ENCODE measurements at regions not wholly inside any gene's neighbourhood (a gene's known extent, or its start where the extent isn't known, plus 50 kb on each side); places are given as distances from the start of the nearest gene placed in this dataset.

DNA sequence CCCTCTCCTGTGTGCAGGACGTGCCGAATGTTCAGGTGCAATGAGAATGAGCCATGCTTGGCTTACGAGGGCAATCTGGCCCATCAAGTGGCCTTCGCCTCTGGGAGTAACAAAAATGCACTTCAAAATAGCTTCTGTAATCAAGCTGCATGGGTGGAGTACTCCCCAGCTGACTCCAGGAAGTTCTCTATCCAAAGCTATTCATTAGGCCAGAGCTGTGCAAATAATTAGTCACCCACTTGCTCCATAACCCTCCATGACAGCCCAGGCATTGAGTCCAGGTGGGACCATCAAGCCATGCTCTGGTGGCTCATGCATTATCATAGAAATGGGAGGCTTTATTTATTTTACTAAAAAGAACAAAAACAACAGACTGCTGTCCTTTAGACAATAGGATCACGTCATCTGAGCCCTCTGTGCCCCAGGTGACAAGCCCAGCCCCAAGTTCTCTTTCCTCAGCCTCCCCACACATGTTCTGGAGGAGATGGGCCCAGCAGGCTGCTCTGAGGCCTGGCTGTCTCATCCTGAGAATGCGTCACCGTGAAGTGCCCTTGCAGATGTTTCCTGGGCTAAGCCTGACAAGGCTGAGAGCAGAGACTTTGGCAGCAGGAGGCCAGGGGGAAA, 244.7 kb downstream of the ETS1 start:
- Mint-ChIP-seq H3K9me3 (peaks cover 4 to 8% of the 10 kb centered on the region in 2 donors), H3K27ac (peak overlapping the region; percentile 79 to 98), H3K36me3 (peaks cover 5 to 22% of the 10 kb centered on the region in 2 donors)
- ATAC-seq (peak; percentile 71 to 78), DNase-seq (ENCODE audit: low spot score in 2 of 2) (peak; percentile 79 to 85)

DNA sequence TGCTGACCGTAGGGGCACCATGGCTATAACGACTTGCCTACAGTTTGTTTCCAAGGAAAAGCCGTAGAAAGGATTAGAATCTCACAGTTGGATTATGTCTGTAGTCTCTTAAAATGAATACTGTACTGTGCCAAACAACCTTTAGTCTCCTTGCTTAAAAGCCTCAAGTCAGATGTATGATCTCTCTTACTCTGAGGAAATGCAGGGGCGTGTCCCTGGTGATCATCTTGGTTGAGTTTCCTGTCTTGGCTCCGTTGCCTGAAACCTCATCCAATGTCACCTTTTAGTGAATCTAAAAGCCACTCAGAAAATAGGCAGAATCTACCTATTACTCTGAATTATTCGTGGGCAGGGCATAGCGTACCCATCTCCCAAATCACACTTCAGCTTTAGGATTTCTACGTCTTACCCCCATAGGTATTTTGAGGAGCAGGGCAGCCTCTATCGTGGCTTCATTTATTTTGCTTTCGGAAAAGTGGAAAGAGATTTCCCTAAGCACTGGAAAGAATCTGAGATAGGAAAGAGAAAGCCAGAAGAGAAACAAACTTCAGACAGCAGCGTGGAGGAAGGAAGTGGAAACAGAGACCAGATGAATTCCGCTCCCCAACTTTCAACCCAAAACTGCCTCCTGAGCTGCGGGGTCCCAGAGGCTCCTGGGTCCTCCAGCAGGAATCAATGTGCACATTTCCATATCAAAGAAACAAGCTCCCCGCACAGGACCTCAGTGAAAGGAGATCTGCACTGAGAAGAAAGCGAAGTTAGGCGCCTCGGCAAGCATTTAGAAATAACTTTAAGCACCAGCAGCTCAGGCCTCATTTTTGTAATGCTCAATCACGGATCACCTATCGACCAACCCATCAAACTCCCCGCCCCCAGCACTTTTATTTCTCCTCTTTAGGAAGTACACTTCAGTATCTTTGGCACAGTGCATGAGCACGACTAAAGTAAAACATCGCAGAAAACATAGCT, 245.8 kb downstream of the ETS1 start:
- peaks cover 5 to 19% of the 10 kb centered on the region in 2 donors for H3K36me3 Mint-ChIP-seq
- DNase-seq (ENCODE audit: low spot score in 2 of 2) (peak in 1 of 2 donors; percentile 44), ATAC-seq (peak in 1 of 2 donors; percentile 27)
- peak overlapping the region; percentile 79 to 98 for H3K27ac Mint-ChIP-seq
- H3K9me3 Mint-ChIP-seq = peaks cover 4 to 13% of the 10 kb centered on the region in 2 donors

DNA sequence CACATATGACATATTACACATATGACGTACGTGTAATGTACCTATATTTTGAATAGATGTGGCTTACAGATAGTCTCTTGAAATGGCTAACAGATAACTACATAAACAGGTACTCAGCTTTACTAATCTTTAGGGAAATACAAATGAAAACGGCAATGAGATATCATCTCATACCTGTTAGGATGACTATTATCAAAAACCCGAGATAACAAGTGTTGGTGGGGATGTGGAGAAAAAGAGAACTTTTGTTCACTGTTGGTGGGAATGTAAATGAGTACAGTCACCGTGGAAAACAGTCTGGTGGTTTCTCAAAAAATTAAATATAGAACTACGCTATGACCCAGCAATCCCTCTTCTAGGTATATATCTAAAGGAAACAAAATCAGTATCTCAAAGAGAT, 247.6 kb downstream of the ETS1 start:
- Mint-ChIP-seq H3K27ac (peak overlapping the region; percentile 16 to 79), H3K9me3 (peaks cover 4 to 13% of the 10 kb centered on the region in 2 donors), H3K36me3 (peaks cover 10 to 12% of the 10 kb centered on the region in 2 donors)
- peak; percentile 18 to 26 for ATAC-seq
- no peak for DNase-seq (ENCODE audit: low spot score in 2 of 2)

DNA sequence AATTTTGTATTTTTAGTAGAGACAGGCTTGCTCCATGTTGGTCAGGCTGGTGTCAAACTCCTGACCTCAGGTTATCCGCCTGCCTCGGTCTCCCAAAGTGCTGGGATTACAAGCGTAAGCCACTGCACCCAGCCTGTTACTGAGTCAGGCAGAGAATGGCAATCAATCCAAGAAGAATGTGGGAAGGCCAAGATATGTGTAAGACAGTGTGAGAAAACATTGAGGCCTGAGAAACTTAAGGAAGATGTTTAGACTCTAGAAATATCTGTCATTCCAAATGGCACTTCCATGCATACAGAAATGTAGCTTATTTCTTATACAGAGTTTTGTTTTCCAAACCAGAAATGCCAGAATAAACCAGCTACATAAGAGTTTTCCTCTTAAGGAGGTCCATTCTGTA, 248.5 kb downstream of the ETS1 start:
- Mint-ChIP-seq H3K36me3 (peaks cover 5 to 6% of the 10 kb centered on the region in 2 donors), H3K27ac (peak overlapping the region in 1 of 2 donors; percentile 79), H3K9me3 (peaks cover 0 to 8% of the 10 kb centered on the region in 2 donors)
- ATAC-seq = no peak
- DNase-seq (ENCODE audit: low spot score in 2 of 2) = no peak

DNA sequence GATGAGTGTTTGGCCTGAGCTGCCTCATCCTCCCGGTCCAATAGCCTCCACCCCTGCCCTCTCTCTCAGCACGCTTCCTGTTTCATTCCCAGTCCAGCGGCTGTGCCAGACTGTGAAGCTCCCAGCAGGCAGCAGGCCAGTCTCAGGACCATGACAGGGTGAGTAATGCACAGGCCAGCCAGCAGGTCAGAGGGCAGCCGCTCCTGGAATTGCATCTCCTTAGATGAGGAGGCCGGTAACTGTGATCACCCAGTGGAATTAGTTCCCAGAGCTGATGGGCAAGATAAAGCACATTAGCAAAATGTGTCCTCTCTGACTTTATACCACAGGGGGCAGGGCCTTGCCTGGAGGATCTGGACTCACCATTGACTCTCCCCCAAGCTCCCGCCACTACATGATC, 251.2 kb downstream of the ETS1 start:
- DNase-seq (ENCODE audit: low spot score in 2 of 2) (no peak), ATAC-seq (no peak)
- peak overlapping the region in 1 of 2 donors; percentile 31 for H3K27ac Mint-ChIP-seq
- peaks cover 5% of the 10 kb centered on the region in 2 donors for H3K36me3 Mint-ChIP-seq
- peaks cover 0 to 8% of the 10 kb centered on the region in 2 donors for H3K9me3 Mint-ChIP-seq

DNA sequence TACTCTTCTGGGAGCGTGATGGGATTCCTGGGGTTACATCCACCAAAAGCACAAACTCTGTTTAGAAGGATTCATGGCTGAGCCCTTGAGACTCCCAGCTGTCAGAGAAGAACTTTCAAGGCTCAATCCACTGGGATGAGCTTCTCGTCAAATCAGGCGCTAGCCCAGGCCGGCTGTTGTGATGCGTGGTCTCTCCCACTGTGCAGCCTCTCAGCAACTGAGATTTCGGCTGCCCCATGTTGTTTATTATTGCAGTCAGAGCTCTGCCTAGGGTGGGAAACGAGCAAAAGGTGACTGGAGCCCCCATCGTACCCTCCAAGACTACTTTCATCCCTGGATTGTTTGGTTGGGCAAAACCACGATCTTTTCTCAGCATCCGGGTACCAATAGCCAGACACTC, 251.6 kb downstream of the ETS1 start:
- peaks cover 1 to 8% of the 10 kb centered on the region in 2 donors for H3K9me3 Mint-ChIP-seq
- H3K36me3 Mint-ChIP-seq = peaks cover 5% of the 10 kb centered on the region in 2 donors
- ATAC-seq (no peak), DNase-seq (ENCODE audit: low spot score in 2 of 2) (no peak)
- H3K27ac Mint-ChIP-seq = no peak overlapping the region

- peaks cover 5 to 10% of the 10 kb centered on the region in 2 donors for H3K36me3 Mint-ChIP-seq
- no peak for DNase-seq (ENCODE audit: low spot score in 2 of 2)
- H3K9me3 Mint-ChIP-seq = peaks cover 8% of the 10 kb centered on the region in 2 donors
- H3K27ac Mint-ChIP-seq = no peak overlapping the region
- no peak for ATAC-seq
Observed at GRCh38 chr11:128334311-128335044, 252.9 kb downstream of the ETS1 start.

GRCh38 chr11:128331317-128331716, 256.0 kb downstream of the ETS1 start:
- no peak for DNase-seq (ENCODE audit: low spot score in 2 of 2)
- Mint-ChIP-seq H3K9me3 (peaks cover 0 to 8% of the 10 kb centered on the region in 2 donors), H3K27ac (peak overlapping the region in 1 of 2 donors; percentile 91), H3K36me3 (peaks cover 0 to 20% of the 10 kb centered on the region in 2 donors)
- no peak for ATAC-seq

- peak overlapping the region; percentile 76 to 91 for H3K27ac Mint-ChIP-seq
- DNase-seq (ENCODE audit: low spot score in 2 of 2) (no peak), ATAC-seq (no peak)
- H3K9me3 Mint-ChIP-seq = peaks cover 0 to 8% of the 10 kb centered on the region in 2 donors
- H3K36me3 Mint-ChIP-seq = peaks cover 0 to 16% of the 10 kb centered on the region in 2 donors
Observed at GRCh38 chr11:128330203-128330602, 257.2 kb downstream of the ETS1 start.

DNA sequence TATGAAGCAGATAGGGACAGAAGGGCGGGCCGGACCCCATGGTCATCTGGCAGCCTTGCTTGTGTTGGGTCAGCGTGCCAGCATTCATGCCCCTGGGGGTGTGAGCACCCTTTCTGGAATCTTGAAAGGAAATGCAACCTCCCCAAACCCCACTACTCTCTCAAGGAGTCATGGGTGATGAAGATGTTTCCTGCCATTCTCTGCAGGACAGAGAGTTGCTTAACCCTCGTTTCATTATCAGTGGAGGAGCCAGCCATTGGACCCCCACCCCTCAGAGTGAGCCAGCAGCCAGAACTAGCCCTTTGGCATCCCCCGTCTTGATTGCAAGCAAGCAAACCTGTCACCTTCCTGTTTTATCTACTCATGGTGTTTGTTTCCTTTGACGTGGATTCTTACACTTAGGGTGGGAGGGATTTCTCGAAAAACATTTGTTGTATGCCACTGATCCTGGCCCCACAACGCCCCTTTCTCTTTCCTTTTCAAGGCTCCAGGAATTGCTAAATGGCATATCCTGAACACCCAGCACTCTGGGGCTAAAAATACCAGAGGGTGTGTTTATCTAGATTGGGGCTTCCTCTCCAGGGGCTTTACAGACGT, 258.3 kb downstream of the ETS1 start:
- Mint-ChIP-seq H3K36me3 (peaks cover 0 to 16% of the 10 kb centered on the region in 2 donors), H3K27ac (peak overlapping the region; percentile 91 to 92), H3K9me3 (peaks cover 0 to 8% of the 10 kb centered on the region in 2 donors)
- ATAC-seq (peak; percentile 2 to 11), DNase-seq (ENCODE audit: low spot score in 2 of 2) (no peak)

DNA sequence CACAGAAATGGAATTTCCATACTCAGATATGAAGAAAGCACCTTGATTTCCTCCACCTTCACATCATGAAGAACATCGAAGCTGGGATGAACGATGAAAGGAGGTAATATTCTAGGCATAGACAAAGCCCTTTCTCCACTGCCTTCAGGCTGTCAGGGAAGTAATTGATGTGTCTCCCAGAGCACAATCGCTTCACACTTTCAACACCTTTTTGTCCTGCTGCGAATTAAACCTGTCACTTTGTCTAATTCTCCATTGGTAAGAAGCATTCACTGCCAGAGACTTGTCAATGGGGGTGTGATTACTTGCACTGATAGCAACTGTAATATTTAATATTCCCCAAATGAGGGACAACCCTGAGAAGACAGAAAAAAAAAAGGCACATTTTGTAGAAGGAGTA, 260.1 kb downstream of the ETS1 start:
- Mint-ChIP-seq H3K27ac (peak overlapping the region; percentile 56 to 91), H3K36me3 (peaks cover 0 to 16% of the 10 kb centered on the region in 2 donors), H3K9me3 (peaks cover 0 to 8% of the 10 kb centered on the region in 2 donors)
- ATAC-seq (no peak), DNase-seq (ENCODE audit: low spot score in 2 of 2) (no peak)

DNA sequence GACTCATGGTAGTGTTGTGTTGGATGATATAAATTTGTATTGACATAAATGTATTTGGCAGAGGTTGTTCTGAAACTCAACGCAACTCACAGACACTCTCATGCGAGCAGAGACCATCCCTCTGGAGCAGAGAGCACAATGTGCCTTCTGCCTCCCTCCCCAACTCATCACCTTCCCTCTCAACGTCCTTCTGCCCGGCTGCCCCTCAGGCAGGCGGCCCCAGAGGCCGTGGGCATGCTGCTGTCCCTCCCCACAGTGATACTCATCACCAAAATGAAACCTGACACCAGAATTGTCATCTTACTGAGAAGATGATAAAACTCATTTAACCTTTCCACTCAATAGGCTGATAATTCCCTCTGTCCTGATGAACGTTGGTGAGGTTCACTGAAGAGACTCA, 260.6 kb downstream of the ETS1 start:
- Mint-ChIP-seq H3K36me3 (peaks cover under 1 to 16% of the 10 kb centered on the region in 2 donors), H3K9me3 (peaks cover 0 to 8% of the 10 kb centered on the region in 2 donors), H3K27ac (peak overlapping the region; percentile 56 to 91)
- DNase-seq (ENCODE audit: low spot score in 2 of 2) (no peak), ATAC-seq (peak in 1 of 2 donors; percentile 16)

DNA sequence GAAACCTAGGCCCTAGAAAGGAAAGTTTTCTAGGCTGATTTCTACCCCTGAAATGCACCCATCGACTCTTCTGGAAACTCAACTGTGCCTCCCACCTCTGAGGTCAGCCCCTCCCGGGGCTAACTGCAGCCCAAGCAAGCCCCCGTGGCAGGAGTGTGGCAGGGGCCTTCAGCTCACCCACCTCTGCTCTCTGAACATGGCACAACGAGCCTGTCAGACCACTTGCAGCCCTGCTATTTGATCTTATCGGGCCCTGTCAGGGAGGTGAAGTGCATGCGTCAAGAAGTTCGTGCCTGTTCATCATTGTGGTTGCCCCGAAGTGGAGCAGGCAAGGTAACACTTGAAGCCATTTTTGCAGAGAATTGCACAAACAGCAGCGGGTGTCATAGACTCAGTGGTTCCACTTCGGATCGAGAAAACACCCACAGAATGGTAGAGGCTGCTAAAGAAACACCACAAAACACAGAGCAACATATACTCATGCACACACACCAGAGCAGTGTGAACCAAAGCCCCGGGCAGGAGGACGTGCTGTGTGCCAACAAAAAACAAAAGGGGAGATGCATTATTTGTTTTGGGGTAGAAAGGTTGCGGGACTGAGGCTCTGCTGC, 262.7 kb downstream of the ETS1 start:
- peaks cover 8 to 17% of the 10 kb centered on the region in 2 donors for H3K36me3 Mint-ChIP-seq
- DNase-seq (ENCODE audit: low spot score in 2 of 2) (peak; percentile 65 to 87), ATAC-seq (peak; percentile 74 to 81)
- H3K27ac Mint-ChIP-seq = peak overlapping the region; percentile 95 to 98
- peaks cover 3 to 5% of the 10 kb centered on the region in 2 donors for H3K9me3 Mint-ChIP-seq

DNA sequence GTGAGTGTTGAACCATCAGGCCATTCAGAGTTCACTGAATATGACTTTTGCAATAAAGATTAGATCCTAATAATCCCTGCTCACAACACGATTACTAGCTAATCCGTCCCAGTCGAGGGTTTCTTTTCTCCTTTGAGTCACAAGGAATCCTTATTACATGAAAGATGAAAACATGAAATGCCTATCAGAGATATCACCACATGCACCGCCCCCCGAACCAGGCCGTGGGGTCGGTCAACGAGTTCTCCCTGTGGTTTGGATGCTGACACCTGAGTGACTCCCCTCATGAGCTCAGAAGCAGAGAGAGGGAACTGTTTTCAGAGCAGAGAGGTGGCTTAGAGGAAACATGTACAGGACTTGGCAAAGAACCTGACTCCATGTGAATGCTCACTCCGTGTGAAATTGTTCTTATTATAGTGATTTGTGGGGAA, 263.3 kb downstream of the ETS1 start:
- ATAC-seq (peak; percentile 16 to 23), DNase-seq (ENCODE audit: low spot score in 2 of 2) (no peak)
- peak overlapping the region; percentile 95 to 98 for H3K27ac Mint-ChIP-seq
- H3K9me3 Mint-ChIP-seq = peaks cover 3 to 5% of the 10 kb centered on the region in 2 donors
- peaks cover 8 to 17% of the 10 kb centered on the region in 2 donors for H3K36me3 Mint-ChIP-seq

DNA sequence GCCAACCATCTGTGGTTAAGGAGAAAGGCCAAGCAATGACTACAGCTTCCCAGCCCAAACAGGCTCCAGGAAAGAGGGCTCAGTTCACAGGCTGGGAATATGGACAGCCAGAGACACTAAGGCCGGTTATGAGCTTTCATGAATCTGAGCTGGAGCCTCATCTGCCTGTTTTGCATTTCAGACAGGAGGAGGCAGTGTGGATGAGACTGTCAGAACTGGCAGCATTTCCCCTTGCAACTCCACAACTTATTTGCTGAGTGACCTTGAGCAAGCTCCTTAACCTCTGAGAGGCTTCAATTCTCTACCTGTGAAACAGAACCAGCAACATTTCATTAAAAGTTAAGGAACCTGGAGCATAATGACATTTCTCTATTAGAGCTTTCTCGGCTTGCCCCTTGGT, 264.0 kb downstream of the ETS1 start:
- Mint-ChIP-seq H3K27ac (peak overlapping the region; percentile 95 to 98), H3K9me3 (peaks cover 9 to 11% of the 10 kb centered on the region in 2 donors), H3K36me3 (peaks cover 13 to 22% of the 10 kb centered on the region in 2 donors)
- DNase-seq (ENCODE audit: low spot score in 2 of 2) (no peak), ATAC-seq (no peak)

Measured in activated naive CD4-positive, alpha-beta T cell treated with anti-CD3 and anti-CD28 coated beads, Interleukin-2, amount 50 U/mL, for 72 hours (primary cell).